CD4-positive, alpha-beta memory T cell (primary cell): ENCODE measurements at regions not wholly inside any gene's neighbourhood (a gene's known extent, or its start where the extent isn't known, plus 50 kb on each side); places are given as distances from the start of the nearest gene placed in this dataset.

ENCODE experiments used
- CTCF ChIA-PET: fragments of 350-600 bp; sonication (Branson Sonifier 250); formaldehyde crosslinking; loops from one replicate; lab custom pipeline; 2021; ENCODE audit warnings: inconsistent platforms; ENCODE audit not compliant: partially characterized antibody; lab: Charles Lee
- POLR2A ChIA-PET: fragments of 350-600 bp; sonication (Branson Sonifier 250); formaldehyde crosslinking; loops from one replicate; lab custom pipeline; 2021; ENCODE audit not compliant: partially characterized antibody; lab: Charles Lee
- DNase-seq, 5 donors: peaks; one replicate each; pipeline versions ENCODE4 v3.0.0 to v3.0.0-alpha.2; 2020 to 2022; ENCODE audit warnings: mixed read lengths in 1 of 5
- H3K27ac ChIP-seq: one replicate; pipeline ENCODE4 v1.7.0; 2013; ENCODE audit warnings: low read depth, low read length
- H3K27me3 ChIP-seq: 2 replicates; pipeline ENCODE4 v1.7.0; 2013; ENCODE audit warnings: mild to moderate bottlenecking, low read length, moderate library complexity; ENCODE audit not compliant: insufficient read depth
- H3K36me3 ChIP-seq: 2 replicates; pipeline ENCODE4 v1.7.0; 2013; ENCODE audit warnings: mild to moderate bottlenecking, low read length, moderate library complexity; ENCODE audit not compliant: insufficient read depth
- H3K4me1 ChIP-seq: 2 replicates; pipeline ENCODE4 v1.7.0; 2013; ENCODE audit warnings: mild to moderate bottlenecking, low read length, moderate library complexity; ENCODE audit not compliant: insufficient read depth
- H3K4me3 ChIP-seq, 2 donors: one replicate each; pipeline ENCODE4 v1.7.0; 2013; ENCODE audit warnings: low read length in 2 of 2, mild to moderate bottlenecking in 1 of 2
- H3K9me3 ChIP-seq, 2 donors: one replicate each; pipeline ENCODE4 v1.7.0; 2013; ENCODE audit warnings: low read length in 2 of 2, control low read depth in 1 of 2; ENCODE audit not compliant: control insufficient read depth in 1 of 2
- H3K27ac Mint-ChIP-seq, 7 donors: one replicate each; pipeline ENCODE4 v1.8.0; 2020 to 2021; ENCODE audit warnings: mixed read lengths in 7 of 7, mild to moderate bottlenecking in 6 of 7, inconsistent platforms in 3 of 7, moderate library complexity in 3 of 7
- H3K27me3 Mint-ChIP-seq, 2 donors: one replicate each; pipeline ENCODE4 v1.8.0; 2020 to 2021; ENCODE audit warnings: mixed read lengths in 2 of 2
- H3K36me3 Mint-ChIP-seq, 2 donors: one replicate each; pipeline ENCODE4 v1.8.0; 2020 to 2021; ENCODE audit warnings: mixed read lengths in 2 of 2, inconsistent platforms in 1 of 2, mild to moderate bottlenecking in 1 of 2
- H3K4me1 Mint-ChIP-seq, 4 donors: one replicate each; pipeline ENCODE4 v1.8.0; 2020 to 2021; ENCODE audit warnings: mixed read lengths in 4 of 4, mild to moderate bottlenecking in 1 of 4
- H3K4me3 Mint-ChIP-seq, 8 donors: one replicate each; pipeline ENCODE4 v1.8.0; 2020 to 2021; ENCODE audit warnings: mixed read lengths in 8 of 8, mild to moderate bottlenecking in 7 of 8, moderate library complexity in 6 of 8, inconsistent platforms in 3 of 8
- H3K9me3 Mint-ChIP-seq, 8 donors: one replicate each; pipeline ENCODE4 v1.8.0; 2020 to 2021; ENCODE audit warnings: mixed read lengths in 8 of 8, mild to moderate bottlenecking in 5 of 8, inconsistent platforms in 3 of 8, moderate library complexity in 1 of 8
- intact Hi-C: fragments of 100-400 bp; cut with micrococcal nuclease; formaldehyde crosslinking; loops from one replicate; pipeline ENCODE4 v1.15.1; 2023

DNA sequence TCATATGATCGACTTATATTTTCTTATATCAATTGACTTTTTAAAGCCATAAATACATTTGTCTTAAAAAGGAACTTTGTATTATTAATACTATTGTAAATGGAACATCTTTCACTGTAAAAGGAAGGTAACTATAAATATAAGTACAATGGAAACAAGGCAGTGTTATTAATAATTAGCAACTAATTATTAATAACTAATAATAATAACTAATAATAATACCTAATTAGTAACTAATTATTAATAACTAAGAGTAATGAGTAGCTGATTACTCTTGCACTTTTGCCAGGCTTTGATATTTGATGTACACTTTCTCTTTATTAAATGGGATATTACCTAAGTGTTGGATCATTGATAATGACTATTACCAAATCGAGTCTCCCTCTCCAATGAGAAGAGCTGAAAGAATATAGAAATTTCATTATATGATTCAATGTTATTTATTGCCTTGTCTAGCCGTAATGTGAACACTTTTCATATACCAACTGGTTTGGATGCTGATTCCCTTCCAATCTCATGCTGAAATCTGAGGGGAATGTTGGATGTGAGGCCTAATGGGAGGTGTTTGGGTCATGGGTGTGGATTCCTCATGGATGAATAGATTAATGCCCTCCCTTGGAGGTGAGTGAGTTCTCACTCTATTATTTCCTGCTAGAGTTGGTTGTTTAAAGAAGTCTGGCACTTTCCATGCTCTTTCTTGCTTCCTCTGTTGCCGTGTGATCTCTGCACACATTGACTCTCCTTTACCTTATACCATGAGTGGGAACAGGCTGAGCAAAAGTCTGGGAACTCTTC lies 202.1 kb upstream of the ZBTB20 start:
- no peak overlapping the region for H3K27ac Mint-ChIP-seq
- no peaks in the 10 kb centered on the region for H3K9me3 ChIP-seq
- H3K4me3 ChIP-seq: no peak overlapping the region
- H3K36me3 ChIP-seq: no peaks in the 10 kb centered on the region
- no peak overlapping the region for H3K27ac ChIP-seq
- POLR2A ChIA-PET: no interaction called here
- H3K36me3 Mint-ChIP-seq: no peaks in the 10 kb centered on the region
- H3K4me1 ChIP-seq: no peaks in the 10 kb centered on the region
- no peaks in the 10 kb centered on the region for H3K4me1 Mint-ChIP-seq
- intact Hi-C loops: no loop called here
- peaks cover 2 to 9% (median 4%) of the 10 kb centered on the region in 8 donors for H3K9me3 Mint-ChIP-seq
- no peaks in the 10 kb centered on the region for H3K27me3 ChIP-seq
- no peak overlapping the region for H3K4me3 Mint-ChIP-seq
- no peaks in the 10 kb centered on the region for H3K27me3 Mint-ChIP-seq
- no peak for DNase-seq
- CTCF ChIA-PET: no interaction called here

DNA sequence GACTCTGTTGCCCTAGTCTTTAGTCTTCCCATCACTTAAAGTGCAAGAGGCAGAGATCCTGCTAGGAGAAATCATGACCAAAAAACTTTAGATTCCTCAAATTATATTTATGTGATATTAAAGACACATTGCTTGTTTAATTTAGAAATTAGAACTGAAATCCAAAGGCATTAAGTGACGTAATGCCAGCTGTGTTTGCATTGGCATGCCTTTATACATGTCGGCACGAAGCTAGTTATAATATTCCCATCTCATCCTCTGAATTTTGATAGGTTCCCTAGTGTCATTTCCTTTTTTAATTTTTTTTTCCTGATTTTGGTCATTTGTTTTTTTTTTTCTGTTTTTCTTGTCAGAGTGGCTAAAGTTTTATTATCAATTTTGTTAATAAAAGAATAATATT lies 203.5 kb upstream of the ZBTB20 start:
- H3K36me3 Mint-ChIP-seq: no peaks in the 10 kb centered on the region
- DNase-seq: no peak
- intact Hi-C loops: no loop called here
- no peak overlapping the region for H3K4me3 ChIP-seq
- no peaks in the 10 kb centered on the region for H3K4me1 ChIP-seq
- POLR2A ChIA-PET: no interaction called here
- H3K27ac ChIP-seq: no peak overlapping the region
- H3K9me3 ChIP-seq: no peaks in the 10 kb centered on the region
- H3K27me3 ChIP-seq: no peaks in the 10 kb centered on the region
- no peak overlapping the region for H3K4me3 Mint-ChIP-seq
- H3K27me3 Mint-ChIP-seq: no peaks in the 10 kb centered on the region
- no peak overlapping the region for H3K27ac Mint-ChIP-seq
- no peaks in the 10 kb centered on the region for H3K4me1 Mint-ChIP-seq
- H3K36me3 ChIP-seq: no peaks in the 10 kb centered on the region
- peaks cover 2 to 9% (median 4%) of the 10 kb centered on the region in 8 donors for H3K9me3 Mint-ChIP-seq
- CTCF ChIA-PET: no interaction called here

DNA sequence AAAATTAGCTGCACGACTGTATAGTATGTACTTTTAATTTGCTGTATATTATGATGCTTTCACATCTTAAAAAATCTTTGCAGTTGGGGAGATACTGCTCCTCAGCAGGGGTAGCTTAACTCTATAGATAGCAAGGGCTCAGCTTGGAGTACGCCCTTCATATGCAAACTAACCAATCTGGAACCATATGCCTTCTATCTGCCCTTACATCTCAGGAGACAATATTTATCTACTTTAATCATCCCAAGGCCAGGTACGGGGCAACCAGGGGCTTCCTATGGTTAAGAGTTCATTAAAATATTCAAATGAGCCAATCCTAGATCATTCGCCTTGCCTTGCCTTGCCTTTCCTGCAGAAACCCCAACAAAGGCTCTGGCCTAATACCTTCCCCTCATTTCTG lies 204.1 kb upstream of the ZBTB20 start:
- Mint-ChIP-seq H3K4me1 (no peaks in the 10 kb centered on the region), H3K27ac (no peak overlapping the region), H3K36me3 (no peaks in the 10 kb centered on the region), H3K4me3 (no peak overlapping the region), H3K9me3 (peaks cover 2 to 9% (median 4%) of the 10 kb centered on the region in 8 donors), H3K27me3 (no peaks in the 10 kb centered on the region)
- Histone ChIP-seq H3K4me3 (no peak overlapping the region), H3K27me3 (no peaks in the 10 kb centered on the region), H3K9me3 (no peaks in the 10 kb centered on the region), H3K4me1 (no peaks in the 10 kb centered on the region), H3K27ac (no peak overlapping the region), H3K36me3 (no peaks in the 10 kb centered on the region)
- ChIA-PET POLR2A (no interaction called here), CTCF (no interaction called here)
- DNase-seq: no peak
- intact Hi-C loops: no loop called here

DNA sequence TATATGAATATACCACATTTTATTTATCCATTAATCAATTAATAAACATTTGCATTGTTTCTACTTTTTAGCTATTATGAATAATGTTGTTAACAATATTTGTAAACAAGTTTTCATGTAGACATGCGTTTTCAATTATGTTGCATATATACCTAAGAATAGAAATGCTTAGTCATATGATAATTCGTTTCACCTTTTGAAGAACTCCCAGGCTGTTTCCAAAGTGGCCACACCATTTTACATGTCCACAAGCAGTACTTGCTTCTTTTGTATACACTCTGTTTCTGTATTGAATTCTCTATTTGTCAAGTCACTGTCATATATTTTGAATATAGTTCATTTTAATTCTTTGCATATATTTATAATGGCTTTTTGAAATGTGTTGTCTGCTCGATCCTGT lies 206.9 kb upstream of the ZBTB20 start:
- Histone ChIP-seq H3K4me3 (no peak overlapping the region), H3K27ac (no peak overlapping the region), H3K4me1 (no peaks in the 10 kb centered on the region), H3K9me3 (no peaks in the 10 kb centered on the region), H3K27me3 (no peaks in the 10 kb centered on the region), H3K36me3 (no peaks in the 10 kb centered on the region)
- Mint-ChIP-seq H3K9me3 (peaks cover 3 to 9% (median 4%) of the 10 kb centered on the region in 8 donors), H3K4me3 (no peak overlapping the region), H3K4me1 (peaks cover 0 to 2% (median 0%) of the 10 kb centered on the region in 4 donors), H3K27me3 (no peaks in the 10 kb centered on the region), H3K27ac (no peak overlapping the region), H3K36me3 (no peaks in the 10 kb centered on the region)
- DNase-seq: no peak
- intact Hi-C loops: no loop called here
- CTCF ChIA-PET: no interaction called here
- POLR2A ChIA-PET: no interaction called here

DNA sequence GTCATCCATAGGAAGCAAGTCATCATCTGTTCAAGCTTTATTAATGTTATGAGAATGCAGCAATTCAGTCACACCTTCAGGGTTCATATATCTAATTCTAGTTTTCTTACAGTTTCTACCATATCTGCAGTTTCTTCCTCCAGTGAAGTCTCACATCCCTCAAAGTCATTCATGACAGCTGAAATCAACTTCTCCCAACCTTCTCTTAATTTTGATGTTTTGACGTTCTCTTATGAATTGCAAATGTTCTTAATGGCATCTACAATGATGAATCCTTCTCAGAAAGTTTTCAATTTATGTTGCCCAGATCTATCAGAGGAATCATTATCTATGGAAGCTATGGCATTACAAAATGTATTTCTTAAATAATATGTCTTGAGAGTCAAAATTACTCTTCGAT lies 210.4 kb upstream of the ZBTB20 start:
- intact Hi-C loops: no loop called here
- Histone ChIP-seq H3K9me3 (no peaks in the 10 kb centered on the region), H3K4me3 (no peak overlapping the region), H3K27ac (no peak overlapping the region), H3K27me3 (no peaks in the 10 kb centered on the region), H3K4me1 (no peaks in the 10 kb centered on the region), H3K36me3 (no peaks in the 10 kb centered on the region)
- ChIA-PET CTCF (no interaction called here), POLR2A (no interaction called here)
- no peak overlapping the region for H3K27ac Mint-ChIP-seq
- no peak for DNase-seq
- H3K27me3 Mint-ChIP-seq: no peaks in the 10 kb centered on the region
- H3K9me3 Mint-ChIP-seq: peaks cover 0 to 9% (median 4%) of the 10 kb centered on the region in 8 donors
- H3K4me3 Mint-ChIP-seq: no peak overlapping the region
- H3K36me3 Mint-ChIP-seq: no peaks in the 10 kb centered on the region
- peaks cover 5 to 8% (median 6%) of the 10 kb centered on the region in 4 donors for H3K4me1 Mint-ChIP-seq

DNA sequence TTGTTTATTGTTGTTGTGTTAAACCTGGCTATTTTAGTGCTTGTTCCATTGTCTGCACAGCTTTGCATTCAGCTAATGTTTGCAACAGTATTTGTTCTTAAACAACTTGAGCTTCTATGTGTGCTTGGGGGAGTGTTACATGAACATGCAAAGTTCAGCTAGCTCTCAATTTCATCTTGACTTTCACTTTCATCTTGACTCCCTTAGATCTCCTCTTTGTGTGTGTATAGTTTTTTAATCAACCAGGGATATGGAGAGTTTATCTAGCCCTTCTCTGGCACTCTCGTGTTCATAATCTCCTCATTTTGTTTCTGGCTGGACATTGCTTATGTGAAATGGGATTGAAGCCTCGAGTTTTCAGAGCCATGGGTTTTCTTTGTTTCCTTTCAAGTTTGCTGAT lies 212.4 kb upstream of the ZBTB20 start:
- Mint-ChIP-seq H3K9me3 (peaks cover 0 to 5% (median 2%) of the 10 kb centered on the region in 8 donors), H3K27ac (peak overlapping the region in 1 of 7 donors; percentile 61), H3K4me3 (peak overlapping the region in 5 of 8 donors; percentile 1 to 27 (median 17)), H3K36me3 (no peaks in the 10 kb centered on the region), H3K4me1 (peaks cover 5 to 8% (median 6%) of the 10 kb centered on the region in 4 donors), H3K27me3 (no peaks in the 10 kb centered on the region)
- Histone ChIP-seq H3K27ac (no peak overlapping the region), H3K36me3 (no peaks in the 10 kb centered on the region), H3K4me3 (no peak overlapping the region), H3K4me1 (no peaks in the 10 kb centered on the region), H3K27me3 (no peaks in the 10 kb centered on the region), H3K9me3 (no peaks in the 10 kb centered on the region)
- intact Hi-C loops: no loop called here
- DNase-seq: no peak
- CTCF ChIA-PET: no interaction called here
- POLR2A ChIA-PET: no interaction called here

DNA sequence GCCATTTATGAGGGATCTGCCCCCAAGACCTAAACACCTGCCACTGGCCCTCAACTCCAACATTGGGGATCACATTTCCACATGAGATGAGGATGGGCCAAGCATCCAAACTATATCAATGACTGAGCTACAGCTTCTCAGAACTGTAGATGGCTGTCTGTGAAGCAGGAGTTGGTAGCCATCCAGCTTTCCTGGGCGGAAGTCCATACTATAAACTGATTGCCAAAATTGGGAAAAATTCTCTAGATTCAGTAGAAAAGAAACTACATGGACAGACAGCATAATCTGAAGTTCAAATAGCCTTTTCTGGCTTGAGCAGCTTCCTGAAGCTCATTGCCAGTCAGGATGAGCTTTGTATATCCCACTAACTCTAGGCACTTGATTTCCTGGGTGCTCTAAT lies 214.7 kb upstream of the ZBTB20 start:
- H3K4me3 Mint-ChIP-seq: no peak overlapping the region
- no peaks in the 10 kb centered on the region for H3K27me3 ChIP-seq
- H3K9me3 ChIP-seq: no peaks in the 10 kb centered on the region
- H3K27ac Mint-ChIP-seq: no peak overlapping the region
- intact Hi-C loops: no loop called here
- ChIA-PET CTCF (no interaction called here), POLR2A (no interaction called here)
- H3K36me3 ChIP-seq: no peaks in the 10 kb centered on the region
- DNase-seq: no peak
- peaks cover 5 to 8% (median 6%) of the 10 kb centered on the region in 4 donors for H3K4me1 Mint-ChIP-seq
- H3K27ac ChIP-seq: no peak overlapping the region
- no peaks in the 10 kb centered on the region for H3K27me3 Mint-ChIP-seq
- peaks cover 0 to 15% (median 5%) of the 10 kb centered on the region in 8 donors for H3K9me3 Mint-ChIP-seq
- H3K4me1 ChIP-seq: no peaks in the 10 kb centered on the region
- peaks cover 0 to 3% of the 10 kb centered on the region in 2 donors for H3K36me3 Mint-ChIP-seq
- no peak overlapping the region for H3K4me3 ChIP-seq
